CD4-positive, alpha-beta T cell (primary cell): ENCODE measurements at regions not wholly inside any gene's neighbourhood (a gene's known extent, or its start where the extent isn't known, plus 50 kb on each side); places are given as distances from the start of the nearest gene placed in this dataset.

ENCODE experiments used
- ATAC-seq: fragments of 200-7000 bp; cut with Tn5 transposase; one replicate; pipeline ENCODE4 v1.10.0; 2022; ENCODE audit warnings: mild to moderate bottlenecking; ENCODE audit not compliant: poor library complexity
- CTCF ChIA-PET: fragments of 350-600 bp; sonication (Branson Sonifier 250); formaldehyde crosslinking; loops from one replicate; lab custom pipeline; 2021; ENCODE audit warnings: antibody characterized with exemption, inconsistent platforms; lab: Charles Lee
- POLR2A ChIA-PET: fragments of 350-600 bp; sonication (Branson Sonifier 250); formaldehyde crosslinking; loops from one replicate; lab custom pipeline; 2021; ENCODE audit warnings: antibody characterized with exemption, inconsistent platforms; lab: Charles Lee
- DNase-seq, 14 experiments: peaks; one replicate each; pipeline ENCODE4 v3.0.0-alpha.2; 2013 to 2020; ENCODE audit warnings: mixed read lengths in 2 of 14
- H3K27ac ChIP-seq, 2 donors: one replicate each; pipeline versions ENCODE4 v1.5.1 to v1.7.0; 2013; ENCODE audit warnings: low read length in 2 of 2, low read depth in 1 of 2, mild to moderate bottlenecking in 1 of 2
- H3K27me3 ChIP-seq, 2 experiments: 1 replicate in 1 of 2; 2 replicates in 1 of 2; pipeline versions ENCODE4 v1.6.1 to v1.7.0; 2013; ENCODE audit warnings: low read length in 2 of 2, control low read depth in 1 of 2, mild to moderate bottlenecking in 1 of 2, moderate library complexity in 1 of 2; ENCODE audit not compliant: insufficient read depth in 2 of 2, control insufficient read depth in 1 of 2
- H3K36me3 ChIP-seq: one replicate; pipeline ENCODE4 v1.6.1; 2013; ENCODE audit warnings: low read length, control low read depth; ENCODE audit not compliant: insufficient read depth
- H3K4me1 ChIP-seq: one replicate; pipeline ENCODE4 v1.6.1; 2013; ENCODE audit warnings: low read length, control low read depth; ENCODE audit not compliant: insufficient read depth
- H3K4me3 ChIP-seq: one replicate; pipeline ENCODE4 v1.5.1; 2013; ENCODE audit warnings: mild to moderate bottlenecking, low read length, moderate library complexity
- H3K9me3 ChIP-seq, 2 experiments: 1 replicate in 1 of 2; 2 replicates in 1 of 2; pipeline versions ENCODE4 v1.6.1 to v1.7.0; 2013; ENCODE audit warnings: low read length in 2 of 2, mild to moderate bottlenecking in 2 of 2, control low read depth in 1 of 2, moderate library complexity in 1 of 2; ENCODE audit not compliant: control insufficient read depth in 1 of 2, insufficient read depth in 1 of 2
- H3K27ac Mint-ChIP-seq: one replicate; pipeline ENCODE4 v1.8.0; 2020; ENCODE audit warnings: mixed read lengths
- H3K27me3 Mint-ChIP-seq: one replicate; pipeline ENCODE4 v1.8.0; 2021; ENCODE audit warnings: mixed read lengths
- H3K36me3 Mint-ChIP-seq: one replicate; pipeline ENCODE4 v1.8.0; 2021; ENCODE audit warnings: low read depth, mixed read lengths
- H3K4me1 Mint-ChIP-seq: one replicate; pipeline ENCODE4 v1.8.0; 2021; ENCODE audit warnings: low read depth, mixed read lengths
- H3K4me3 Mint-ChIP-seq: one replicate; pipeline ENCODE4 v1.8.0; 2020; ENCODE audit warnings: mild to moderate bottlenecking, mixed read lengths
- H3K9me3 Mint-ChIP-seq: one replicate; pipeline ENCODE4 v1.8.0; 2020; ENCODE audit warnings: mixed read lengths
- intact Hi-C, 2 experiments: fragments of 100-400 bp; cut with DNase I in 1 of 2; cut with micrococcal nuclease in 1 of 2; formaldehyde crosslinking; loops; one replicate each; pipeline versions ENCODE4 v1.15.1 to v1.9.0; 2023 to 2025; cut with DNase I, micrococcal nuclease
- TF ChIP-seq, protein P1 (sequence below): fragments of 200-600 bp; IDR thresholded peaks from one replicate; pipeline ENCODE4 v1.8.0; 2022; ENCODE audit warnings: antibody characterized with exemption, mild to moderate bottlenecking

- ChIA-PET POLR2A (no interaction called here), CTCF (no interaction called here)
- Histone ChIP-seq H3K27ac (no peak overlapping the region), H3K9me3 (no peaks in the 10 kb centered on the region), H3K36me3 (no peaks in the 10 kb centered on the region), H3K4me1 (peaks cover 5% of the 10 kb centered on the region), H3K4me3 (no peak overlapping the region), H3K27me3 (peaks cover 13 to 35% of the 10 kb centered on the region in 2 experiments)
- peaks cover 9% of the 10 kb centered on the region for H3K4me1 Mint-ChIP-seq
- DNase-seq (no peak), ATAC-seq (no peak)
- TF ChIP-seq, protein P1, sequence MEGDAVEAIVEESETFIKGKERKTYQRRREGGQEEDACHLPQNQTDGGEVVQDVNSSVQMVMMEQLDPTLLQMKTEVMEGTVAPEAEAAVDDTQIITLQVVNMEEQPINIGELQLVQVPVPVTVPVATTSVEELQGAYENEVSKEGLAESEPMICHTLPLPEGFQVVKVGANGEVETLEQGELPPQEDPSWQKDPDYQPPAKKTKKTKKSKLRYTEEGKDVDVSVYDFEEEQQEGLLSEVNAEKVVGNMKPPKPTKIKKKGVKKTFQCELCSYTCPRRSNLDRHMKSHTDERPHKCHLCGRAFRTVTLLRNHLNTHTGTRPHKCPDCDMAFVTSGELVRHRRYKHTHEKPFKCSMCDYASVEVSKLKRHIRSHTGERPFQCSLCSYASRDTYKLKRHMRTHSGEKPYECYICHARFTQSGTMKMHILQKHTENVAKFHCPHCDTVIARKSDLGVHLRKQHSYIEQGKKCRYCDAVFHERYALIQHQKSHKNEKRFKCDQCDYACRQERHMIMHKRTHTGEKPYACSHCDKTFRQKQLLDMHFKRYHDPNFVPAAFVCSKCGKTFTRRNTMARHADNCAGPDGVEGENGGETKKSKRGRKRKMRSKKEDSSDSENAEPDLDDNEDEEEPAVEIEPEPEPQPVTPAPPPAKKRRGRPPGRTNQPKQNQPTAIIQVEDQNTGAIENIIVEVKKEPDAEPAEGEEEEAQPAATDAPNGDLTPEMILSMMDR: no peak
- H3K36me3 Mint-ChIP-seq: no peaks in the 10 kb centered on the region
- H3K9me3 Mint-ChIP-seq: no peaks in the 10 kb centered on the region
- no peak overlapping the region for H3K4me3 Mint-ChIP-seq
- no peak overlapping the region for H3K27ac Mint-ChIP-seq
- peaks cover 78% of the 10 kb centered on the region for H3K27me3 Mint-ChIP-seq
- intact Hi-C loops: no loop called here
Measured at GRCh38 chr1:18556364-18556763, 74.3 kb upstream of the PAX7 start.

GRCh38 chr1:18557621-18558465 is 72.8 kb upstream of the PAX7 start:
- Histone ChIP-seq H3K4me1 (peaks cover 5% of the 10 kb centered on the region), H3K36me3 (no peaks in the 10 kb centered on the region), H3K27ac (no peak overlapping the region), H3K9me3 (peaks cover 0 to 7% of the 10 kb centered on the region in 2 experiments), H3K27me3 (peaks cover 18 to 34% of the 10 kb centered on the region in 2 experiments), H3K4me3 (no peak overlapping the region)
- DNase-seq (peak in 1 of 14 experiments; percentile 17), ATAC-seq (peak; percentile 34)
- ChIA-PET CTCF (no interaction called here), POLR2A (no interaction called here)
- intact Hi-C loops: no loop called here
- no peaks in the 10 kb centered on the region for H3K9me3 Mint-ChIP-seq
- H3K4me3 Mint-ChIP-seq: peak overlapping the region; percentile 5
- no peaks in the 10 kb centered on the region for H3K36me3 Mint-ChIP-seq
- TF ChIP-seq, protein P1: no peak
- peaks cover 79% of the 10 kb centered on the region for H3K27me3 Mint-ChIP-seq
- peaks cover 9% of the 10 kb centered on the region for H3K4me1 Mint-ChIP-seq
- no peak overlapping the region for H3K27ac Mint-ChIP-seq

- H3K4me1 Mint-ChIP-seq: peaks cover 9% of the 10 kb centered on the region
- H3K36me3 Mint-ChIP-seq: no peaks in the 10 kb centered on the region
- no peaks in the 10 kb centered on the region for H3K9me3 Mint-ChIP-seq
- CTCF ChIA-PET: no interaction called here
- POLR2A ChIA-PET: no interaction called here
- Histone ChIP-seq H3K4me1 (peaks cover 5% of the 10 kb centered on the region), H3K27ac (no peak overlapping the region), H3K4me3 (no peak overlapping the region), H3K9me3 (peaks cover 0 to 7% of the 10 kb centered on the region in 2 experiments), H3K36me3 (no peaks in the 10 kb centered on the region), H3K27me3 (peaks cover 20 to 29% of the 10 kb centered on the region in 2 experiments)
- DNase-seq: no peak
- no peak overlapping the region for H3K27ac Mint-ChIP-seq
- intact Hi-C loops: no loop called here
- H3K4me3 Mint-ChIP-seq: no peak overlapping the region
- ATAC-seq: no peak
- peaks cover 83% of the 10 kb centered on the region for H3K27me3 Mint-ChIP-seq
- TF ChIP-seq, protein P1: no peak
Measured at GRCh38 chr1:18560692-18561091, 70.0 kb upstream of the PAX7 start.
